IPS-18a (cell line): ENCODE measurements at regions not wholly inside any gene's neighbourhood (a gene's known extent, or its start where the extent isn't known, plus 50 kb on each side); places are given as distances from the start of the nearest gene placed in this dataset.

Experiments
- H3K27ac ChIP-seq: one replicate; pipeline ENCODE4 v1.5.1; 2013; ENCODE audit warnings: low read length
- H3K27me3 ChIP-seq: one replicate; pipeline ENCODE4 v1.6.1; 2013; ENCODE audit warnings: mild to moderate bottlenecking, low read length; ENCODE audit not compliant: control insufficient read depth, insufficient read depth
- H3K36me3 ChIP-seq: one replicate; pipeline ENCODE4 v1.6.1; 2013; ENCODE audit warnings: low read depth, low read length; ENCODE audit not compliant: control insufficient read depth
- H3K4me1 ChIP-seq: one replicate; pipeline ENCODE4 v1.6.1; 2013; ENCODE audit warnings: low read depth, low read length; ENCODE audit not compliant: control insufficient read depth
- H3K4me3 ChIP-seq: one replicate; pipeline ENCODE4 v1.5.1; 2013; ENCODE audit warnings: low read length
- H3K9ac ChIP-seq: one replicate; pipeline ENCODE4 v1.6.1; 2013; ENCODE audit warnings: mild to moderate bottlenecking, low read length, moderate library complexity
- H3K9me3 ChIP-seq: one replicate; pipeline ENCODE4 v1.6.1; 2013; ENCODE audit warnings: low read depth, low read length; ENCODE audit not compliant: control insufficient read depth

GRCh38 chr5:103904651-103905050 lies 342.1 kb upstream of the NUDT12 start:
- no peak overlapping the region for H3K4me3 ChIP-seq
- H3K36me3 ChIP-seq, result no peaks in the 10 kb centered on the region
- no peak overlapping the region for H3K27ac ChIP-seq
- peaks cover 3% of the 10 kb centered on the region for H3K4me1 ChIP-seq
- H3K9me3 ChIP-seq, result no peaks in the 10 kb centered on the region
- H3K27me3 ChIP-seq, result no peaks in the 10 kb centered on the region
- H3K9ac ChIP-seq, result no peak overlapping the region

DNA sequence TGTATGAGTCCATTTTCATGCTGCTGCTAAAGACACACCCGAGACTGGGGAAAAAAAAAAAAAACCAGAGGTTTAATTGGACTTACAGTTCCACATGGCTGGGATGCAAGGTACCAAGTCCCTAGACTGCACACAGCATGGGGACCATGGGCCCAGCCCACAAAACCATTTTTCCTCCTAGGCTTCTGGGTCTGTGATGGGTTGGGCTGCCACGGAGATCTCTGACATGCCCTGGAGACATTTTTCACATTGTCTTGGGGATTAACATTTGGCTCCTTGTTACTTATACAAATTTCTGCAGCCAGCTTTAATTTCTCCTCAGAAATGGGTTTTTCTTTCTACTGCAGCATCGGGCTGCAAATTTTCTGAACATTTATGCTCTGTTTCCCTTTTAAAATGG lies 340.3 kb upstream of the NUDT12 start:
- H3K27ac ChIP-seq, result no peak overlapping the region
- no peak overlapping the region for H3K9ac ChIP-seq
- H3K36me3 ChIP-seq, result no peaks in the 10 kb centered on the region
- H3K4me1 ChIP-seq, result peaks cover 3% of the 10 kb centered on the region
- H3K9me3 ChIP-seq, result no peaks in the 10 kb centered on the region
- H3K4me3 ChIP-seq, result no peak overlapping the region
- H3K27me3 ChIP-seq, result no peaks in the 10 kb centered on the region

GRCh38 chr5:103901885-103902284 lies 339.3 kb upstream of the NUDT12 start:
- no peaks in the 10 kb centered on the region for H3K36me3 ChIP-seq
- H3K27me3 ChIP-seq, result no peaks in the 10 kb centered on the region
- no peak overlapping the region for H3K9ac ChIP-seq
- H3K4me3 ChIP-seq, result no peak overlapping the region
- peaks cover under 1% of the 10 kb centered on the region for H3K4me1 ChIP-seq
- no peak overlapping the region for H3K27ac ChIP-seq
- H3K9me3 ChIP-seq, result no peaks in the 10 kb centered on the region

DNA sequence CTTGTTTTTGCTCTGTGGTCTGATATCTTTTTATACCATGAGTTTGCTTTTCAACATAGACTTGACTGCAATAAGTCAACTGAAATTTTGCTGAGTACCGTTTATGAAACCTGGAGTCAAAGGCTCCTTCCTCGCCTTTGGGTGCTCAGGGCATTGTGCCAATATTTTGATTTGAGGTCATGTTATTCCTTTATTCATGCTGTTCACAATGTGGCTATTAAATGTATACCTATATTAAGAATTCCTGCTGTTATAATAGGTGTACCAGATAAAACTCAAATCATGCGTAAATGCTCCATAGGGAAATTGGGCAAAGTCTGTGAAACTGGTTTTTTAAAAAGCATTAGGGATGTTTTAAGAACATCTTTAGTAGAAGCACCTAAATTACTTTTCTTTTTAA lies 334.0 kb upstream of the NUDT12 start:
- Histone ChIP-seq H3K9ac (no peak overlapping the region), H3K36me3 (no peaks in the 10 kb centered on the region), H3K27me3 (no peaks in the 10 kb centered on the region)

DNA sequence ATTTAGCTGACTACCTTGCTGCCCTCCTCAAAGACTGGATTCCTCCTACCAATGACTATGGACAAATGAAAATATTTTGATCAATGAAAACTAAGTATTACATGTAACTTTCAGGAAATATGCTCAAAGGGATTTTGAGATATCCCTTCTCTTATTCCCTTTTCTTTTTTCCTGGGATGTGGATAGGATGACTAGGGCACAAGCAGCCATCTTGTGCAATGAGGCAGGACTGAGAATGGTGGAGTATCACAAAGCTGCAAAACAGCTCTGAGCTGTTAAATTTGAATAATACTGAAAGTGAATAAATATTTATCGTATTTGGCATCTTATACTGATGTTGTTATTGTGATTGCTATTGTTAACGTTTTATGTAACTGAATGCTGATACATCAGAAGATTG lies 333.1 kb upstream of the NUDT12 start:
- Histone ChIP-seq H3K4me1 (peaks cover 10% of the 10 kb centered on the region), H3K9ac (no peak overlapping the region), H3K9me3 (no peaks in the 10 kb centered on the region), H3K27ac (no peak overlapping the region), H3K36me3 (no peaks in the 10 kb centered on the region), H3K4me3 (no peak overlapping the region), H3K27me3 (no peaks in the 10 kb centered on the region)

More for the DNA sequence above, 334.0 kb upstream of the NUDT12 start:
- no peaks in the 10 kb centered on the region for H3K9me3 ChIP-seq
- H3K4me1 ChIP-seq, result peaks cover 10% of the 10 kb centered on the region
- no peak overlapping the region for H3K27ac ChIP-seq
- no peak overlapping the region for H3K4me3 ChIP-seq

DNA sequence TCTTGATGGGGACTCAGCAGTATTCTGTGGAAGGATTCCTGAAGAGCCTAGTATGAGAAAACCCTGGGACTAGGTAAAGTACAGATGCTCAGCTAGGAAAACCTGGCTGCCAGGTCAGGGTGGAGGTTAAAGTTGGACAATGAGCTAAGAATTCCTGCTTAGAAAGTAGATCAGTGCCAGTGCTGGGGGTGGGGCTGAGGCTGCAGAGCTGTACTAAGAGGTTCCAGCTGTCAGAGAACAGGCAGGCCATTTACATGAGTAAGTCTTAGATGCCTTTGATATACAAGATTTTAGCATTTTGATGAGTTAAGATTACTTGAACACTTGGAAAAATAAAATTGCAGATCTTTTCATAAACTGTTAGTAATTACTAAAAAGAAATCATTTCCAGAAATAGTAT lies 332.3 kb upstream of the NUDT12 start:
- no peaks in the 10 kb centered on the region for H3K36me3 ChIP-seq
- peaks cover 10% of the 10 kb centered on the region for H3K4me1 ChIP-seq
- no peaks in the 10 kb centered on the region for H3K27me3 ChIP-seq
- no peak overlapping the region for H3K9ac ChIP-seq
- no peak overlapping the region for H3K27ac ChIP-seq
- H3K4me3 ChIP-seq, result no peak overlapping the region
- H3K9me3 ChIP-seq, result no peaks in the 10 kb centered on the region

DNA sequence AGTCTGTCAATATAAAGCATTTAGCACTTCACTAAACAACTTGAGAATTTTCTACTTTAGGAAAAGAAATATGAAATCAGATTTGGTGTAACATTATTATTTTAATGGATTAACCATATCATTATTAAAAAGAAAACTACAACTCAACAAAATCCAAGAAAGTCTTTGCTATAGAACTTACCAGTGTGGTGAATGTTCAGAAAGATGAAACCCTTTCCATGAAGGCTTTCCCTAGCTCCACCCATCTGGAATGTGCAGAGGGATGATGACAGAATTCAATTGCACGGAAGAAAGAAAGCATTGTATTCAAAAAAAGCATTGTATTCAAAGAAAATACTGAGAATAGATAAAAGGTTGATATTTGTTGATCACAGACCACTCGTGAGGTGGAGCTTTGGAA lies 328.6 kb upstream of the NUDT12 start:
- H3K4me1 ChIP-seq, result peaks cover 10% of the 10 kb centered on the region
- no peaks in the 10 kb centered on the region for H3K36me3 ChIP-seq
- no peak overlapping the region for H3K9ac ChIP-seq
- no peaks in the 10 kb centered on the region for H3K9me3 ChIP-seq
- H3K27ac ChIP-seq, result no peak overlapping the region
- no peak overlapping the region for H3K4me3 ChIP-seq
- H3K27me3 ChIP-seq, result no peaks in the 10 kb centered on the region

DNA sequence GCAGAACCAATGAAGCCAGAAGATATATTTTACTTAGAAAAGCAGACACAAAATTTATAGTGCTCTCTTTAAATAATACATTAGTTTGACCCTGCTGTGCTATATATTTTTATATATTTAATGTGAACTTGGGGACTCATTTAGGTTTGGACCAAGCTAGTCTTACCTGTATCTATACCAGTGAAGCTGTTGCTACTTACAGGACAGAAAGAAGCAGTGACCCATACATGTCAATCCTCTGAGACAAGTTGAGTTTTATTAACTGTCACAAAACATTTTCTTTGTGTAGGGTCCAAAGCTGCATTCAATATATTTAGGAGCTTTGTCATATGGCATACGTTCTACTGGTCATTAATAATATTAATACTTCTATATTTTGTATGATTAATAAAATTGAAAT lies 327.7 kb upstream of the NUDT12 start:
- H3K9ac ChIP-seq, result no peak overlapping the region
- H3K9me3 ChIP-seq, result no peaks in the 10 kb centered on the region
- no peaks in the 10 kb centered on the region for H3K27me3 ChIP-seq
- no peaks in the 10 kb centered on the region for H3K36me3 ChIP-seq
- no peak overlapping the region for H3K27ac ChIP-seq
- H3K4me1 ChIP-seq, result peaks cover 10% of the 10 kb centered on the region
- H3K4me3 ChIP-seq, result no peak overlapping the region

DNA sequence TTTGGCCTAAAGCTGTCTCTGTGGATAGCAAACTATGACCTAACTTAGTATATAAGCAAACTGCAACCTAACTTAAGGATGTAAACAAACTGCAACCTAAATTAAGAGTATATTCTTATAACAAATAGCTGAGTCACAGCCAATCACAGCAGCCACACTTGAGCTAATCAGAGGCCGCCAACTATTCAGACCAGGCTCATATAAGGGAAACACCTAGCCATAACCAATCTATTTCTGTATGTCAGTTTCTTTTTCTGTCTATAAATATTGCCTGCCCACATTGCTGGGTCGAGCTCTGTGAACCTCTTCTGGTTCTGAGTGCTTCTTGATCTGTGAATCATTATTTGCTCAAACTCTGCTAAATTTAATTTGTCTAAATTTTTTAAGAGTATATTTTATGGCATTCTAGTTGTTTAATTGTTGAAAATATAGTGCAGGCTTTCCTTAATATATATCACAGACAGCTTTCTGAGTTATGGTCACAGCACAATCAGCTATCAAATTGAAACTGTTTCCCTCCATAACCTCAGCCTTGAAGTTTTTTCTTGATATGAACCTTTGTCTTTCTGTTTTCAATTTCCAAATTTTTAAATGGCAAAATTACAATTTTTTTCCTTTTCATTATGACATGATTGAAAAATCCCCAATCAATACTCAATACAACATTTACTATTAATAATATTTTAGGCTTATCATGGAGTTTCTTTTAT lies 327.1 kb upstream of the NUDT12 start:
- H3K9me3 ChIP-seq, result no peaks in the 10 kb centered on the region

GRCh38 chr5:103886826-103887225 lies 324.2 kb upstream of the NUDT12 start:
- H3K4me1 ChIP-seq, result peaks cover 3% of the 10 kb centered on the region
- H3K4me3 ChIP-seq, result no peak overlapping the region
- no peak overlapping the region for H3K9ac ChIP-seq
- no peaks in the 10 kb centered on the region for H3K36me3 ChIP-seq
- H3K27ac ChIP-seq, result no peak overlapping the region
- no peaks in the 10 kb centered on the region for H3K27me3 ChIP-seq
- H3K9me3 ChIP-seq, result no peaks in the 10 kb centered on the region

More for the DNA sequence above, 327.1 kb upstream of the NUDT12 start:
- Histone ChIP-seq H3K27ac (no peak overlapping the region), H3K9ac (no peak overlapping the region), H3K27me3 (no peaks in the 10 kb centered on the region), H3K4me1 (peaks cover 5% of the 10 kb centered on the region), H3K4me3 (no peak overlapping the region), H3K36me3 (no peaks in the 10 kb centered on the region)

DNA sequence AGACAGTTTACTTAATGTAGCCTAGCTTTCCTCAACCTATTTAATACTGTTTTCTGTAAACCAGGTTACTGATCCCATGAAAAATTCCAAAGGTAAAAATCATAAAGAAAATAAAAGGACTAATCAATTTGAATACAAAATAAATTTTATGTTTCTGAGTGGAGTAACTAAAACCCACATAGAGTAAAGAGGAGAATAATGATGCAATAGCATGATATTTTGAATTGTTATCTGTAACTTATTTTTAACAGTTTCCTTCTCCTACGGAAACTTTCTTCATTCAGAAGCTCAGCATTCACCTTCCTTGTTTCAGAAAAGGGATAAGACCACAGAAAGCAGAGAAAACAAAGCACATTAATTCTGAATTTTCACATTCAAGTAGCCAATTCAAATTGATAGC lies 320.6 kb upstream of the NUDT12 start:
- no peaks in the 10 kb centered on the region for H3K36me3 ChIP-seq
- H3K9me3 ChIP-seq, result no peaks in the 10 kb centered on the region
- H3K4me3 ChIP-seq, result no peak overlapping the region
- H3K9ac ChIP-seq, result no peak overlapping the region
- H3K4me1 ChIP-seq, result peaks cover 3% of the 10 kb centered on the region
- H3K27ac ChIP-seq, result no peak overlapping the region
- no peaks in the 10 kb centered on the region for H3K27me3 ChIP-seq

DNA sequence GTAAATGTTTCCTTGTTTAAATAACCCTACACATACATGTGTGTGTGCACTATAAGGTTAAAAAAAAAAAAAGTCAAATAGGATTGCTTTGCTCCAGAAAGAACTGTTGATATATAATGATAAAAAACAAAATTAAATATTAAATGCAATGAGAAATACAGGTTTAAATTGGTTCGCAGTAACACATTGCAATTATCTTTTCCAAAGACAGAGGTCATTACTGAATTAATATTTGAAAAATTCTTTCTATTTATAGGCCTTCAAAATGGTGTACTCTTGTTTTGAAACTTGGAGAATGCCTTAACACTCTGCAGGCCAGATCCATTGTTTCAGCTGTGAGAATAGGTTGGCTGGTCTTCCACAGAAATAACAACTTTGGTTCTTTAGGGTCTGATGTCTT lies 319.0 kb upstream of the NUDT12 start:
- no peak overlapping the region for H3K4me3 ChIP-seq
- no peak overlapping the region for H3K9ac ChIP-seq
- no peaks in the 10 kb centered on the region for H3K9me3 ChIP-seq
- no peaks in the 10 kb centered on the region for H3K27me3 ChIP-seq
- H3K27ac ChIP-seq, result no peak overlapping the region
- H3K4me1 ChIP-seq, result peaks cover 3% of the 10 kb centered on the region
- H3K36me3 ChIP-seq, result no peaks in the 10 kb centered on the region
